GM18511 (cell line): ENCODE measurements at regions not wholly inside any gene's neighbourhood (a gene's known extent, or its start where the extent isn't known, plus 50 kb on each side); places are given as distances from the start of the nearest gene placed in this dataset.
A peak's percentile ranks its signal among the peaks of the same experiment; 100 is the strongest.

Source experiments
- ATAC-seq: cut with Tn5 transposase; IDR thresholded peaks from one replicate; pipeline ENCODE4 v1.9.1; 2021; ENCODE audit warnings: mild to moderate bottlenecking, moderate library complexity; ENCODE audit not compliant: unreplicated experiment

DNA sequence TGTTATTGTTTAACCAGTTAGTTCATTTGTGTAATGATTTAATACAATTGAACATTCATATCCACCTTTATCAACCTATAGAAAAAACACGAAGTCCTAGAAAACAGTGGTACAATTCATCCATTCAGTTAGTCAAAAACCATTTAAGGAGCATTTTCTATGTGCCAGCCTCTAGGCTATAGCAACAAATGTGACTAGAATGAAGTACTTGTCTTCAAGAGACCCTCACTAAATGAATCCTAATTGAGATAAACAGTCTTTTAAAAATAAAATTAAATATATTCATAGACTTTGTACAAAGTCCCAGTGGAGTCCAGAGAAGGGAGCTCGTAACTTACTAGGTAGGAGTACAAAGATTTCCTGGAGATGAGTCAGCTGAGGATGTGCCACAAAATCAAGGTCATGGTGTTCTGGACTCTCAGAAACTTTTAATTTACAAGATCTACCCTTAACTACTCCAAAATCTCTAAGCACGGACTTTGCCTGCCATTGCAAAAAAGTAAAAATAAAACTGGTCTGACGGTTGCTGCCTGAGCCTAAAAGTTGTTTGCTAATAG lies 430.7 kb upstream of the DCN start:
- no peak for ATAC-seq

DNA sequence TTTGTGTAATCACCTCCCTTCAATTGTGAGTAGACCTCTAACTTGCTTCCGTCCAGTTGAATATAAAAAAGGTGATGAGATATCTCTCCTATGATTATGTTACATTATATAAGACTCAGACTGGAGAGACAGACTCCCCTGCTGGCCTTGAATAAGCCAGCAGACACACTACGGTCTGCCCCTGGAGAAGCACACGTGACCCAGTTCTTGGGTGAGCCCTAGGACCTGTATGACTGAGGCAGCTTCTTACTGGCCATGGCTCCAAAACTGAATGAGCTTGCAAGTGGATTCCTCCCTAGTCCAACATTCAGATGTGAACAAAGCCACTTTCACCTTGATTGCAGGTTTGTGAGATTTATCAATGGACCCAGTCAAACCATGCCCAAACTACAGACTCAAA lies 427.9 kb upstream of the DCN start:
- no peak for ATAC-seq

DNA sequence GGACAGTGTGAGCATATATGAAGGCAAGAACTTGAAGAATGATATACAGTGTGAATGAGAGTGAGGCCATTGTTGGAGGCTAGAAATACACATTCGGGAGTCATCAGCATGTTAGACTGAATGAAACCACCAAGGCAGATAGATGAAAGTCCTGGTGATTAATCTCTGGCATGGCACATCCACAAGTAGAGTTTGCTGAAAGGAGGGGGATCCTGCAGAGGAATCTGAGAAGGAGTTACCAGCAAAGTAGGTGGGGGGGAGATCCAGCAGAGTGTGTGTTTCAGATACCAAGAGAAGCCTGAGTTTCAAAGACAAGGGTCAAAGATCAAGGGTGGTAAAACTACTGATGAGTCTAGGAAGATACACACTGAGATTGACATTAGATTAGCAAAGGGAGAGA lies 426.7 kb upstream of the DCN start:
- no peak for ATAC-seq

DNA sequence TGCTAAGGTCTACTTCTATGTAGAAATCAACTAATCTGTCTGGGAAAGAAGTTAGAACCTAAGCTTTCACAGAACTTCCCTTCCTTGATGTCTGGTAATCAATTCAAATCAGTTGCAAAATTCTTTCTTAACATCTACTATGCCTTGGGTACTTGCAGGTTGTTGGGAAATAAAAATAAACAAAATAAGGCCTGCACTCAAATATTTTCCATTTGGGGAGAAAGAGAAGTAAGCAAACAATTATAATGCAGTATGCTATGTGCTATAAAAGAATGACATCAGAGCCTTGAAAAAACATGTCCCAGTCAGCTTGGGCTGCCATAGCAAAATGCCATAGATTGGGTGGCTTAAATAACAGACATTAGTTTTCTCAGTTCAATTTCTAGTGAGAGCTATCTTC lies 425.9 kb upstream of the DCN start:
- ATAC-seq = no peak

DNA sequence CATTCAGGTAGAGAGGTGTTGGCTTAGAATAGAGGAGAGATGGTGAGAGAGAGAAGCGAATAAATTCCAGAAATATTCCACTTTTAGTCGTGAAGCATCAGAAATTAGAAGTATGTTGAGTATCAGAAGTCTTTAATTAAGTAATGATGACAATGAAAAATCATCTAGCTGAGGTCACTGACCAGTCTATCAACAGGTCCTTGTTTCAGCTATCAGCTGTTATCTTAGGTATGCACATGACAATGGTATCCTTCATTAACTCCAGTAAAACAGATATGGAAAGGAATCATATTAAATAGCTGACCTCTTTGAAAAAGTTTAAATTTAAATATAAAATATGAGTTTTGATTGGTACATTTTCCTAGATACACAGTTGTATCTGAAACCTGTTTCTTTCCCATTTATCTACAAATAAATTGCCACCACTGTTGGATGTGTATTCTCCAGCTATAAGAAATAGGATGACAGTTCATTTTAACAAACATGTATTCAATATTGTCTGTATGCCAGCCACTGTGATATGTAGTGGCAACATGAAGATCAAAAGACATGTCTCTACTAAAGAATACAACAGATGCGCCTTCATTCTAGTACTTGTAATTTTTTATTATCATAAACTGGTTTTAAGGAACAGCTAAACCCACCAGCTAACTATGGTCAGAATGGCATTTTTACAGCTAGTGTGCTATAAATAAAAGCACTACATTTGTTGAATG lies 424.2 kb upstream of the DCN start:
- ATAC-seq = no peak

DNA sequence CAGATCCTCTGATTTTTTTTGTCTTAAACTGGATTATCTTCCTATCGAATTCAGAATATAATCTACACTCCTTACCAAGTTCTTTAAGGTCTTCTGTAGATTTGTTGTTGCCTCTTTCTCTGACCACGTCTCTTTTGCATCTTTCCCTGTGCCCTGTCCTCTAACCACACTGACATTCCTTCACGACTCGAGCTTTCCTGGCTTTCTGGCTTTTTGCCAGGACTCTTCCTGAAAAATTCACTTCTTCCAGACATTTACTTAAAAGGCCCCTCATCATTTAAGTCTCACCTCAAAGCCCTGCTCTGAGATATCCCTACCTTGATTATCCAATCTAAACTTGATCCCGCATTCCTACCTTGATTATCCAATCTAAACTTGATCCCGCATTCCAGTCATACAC lies 422.3 kb upstream of the DCN start:
- ATAC-seq = no peak

DNA sequence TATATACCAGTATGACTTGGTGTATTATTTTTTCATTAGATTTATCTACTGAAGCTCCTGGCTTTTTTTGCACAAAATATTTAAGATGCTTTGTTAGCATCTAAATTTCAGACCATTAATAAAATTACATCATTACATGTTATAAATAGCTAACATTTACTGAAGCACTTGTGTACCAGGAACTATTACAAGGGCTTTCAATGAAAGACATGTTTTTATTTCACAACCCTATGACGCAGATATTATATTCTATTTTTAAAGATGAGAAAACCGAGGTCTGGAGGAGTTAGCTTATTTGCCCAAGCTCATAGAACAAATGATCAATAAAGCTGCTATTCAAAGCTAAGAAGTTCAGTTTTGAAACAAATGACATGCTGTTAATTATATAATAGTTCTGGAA lies 420.4 kb upstream of the DCN start:
- ATAC-seq = no peak

DNA sequence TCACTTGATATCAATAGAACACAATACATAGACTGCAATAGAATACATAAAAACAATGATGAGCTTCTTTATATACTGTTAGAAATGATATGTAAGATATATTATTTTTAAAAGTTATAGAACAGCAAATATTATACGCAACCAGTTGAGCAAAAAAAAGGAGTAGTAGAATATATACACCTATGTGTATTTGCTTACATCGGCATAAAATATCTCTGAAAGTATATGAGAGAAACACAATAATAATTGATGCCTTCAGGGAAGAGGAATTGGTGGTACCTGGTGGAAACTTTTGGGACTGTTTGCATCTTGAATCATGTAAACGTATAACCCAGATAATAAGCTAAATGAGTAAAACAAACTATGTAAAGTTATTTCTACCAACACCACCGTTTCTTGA lies 418.4 kb upstream of the DCN start:
- no peak for ATAC-seq

DNA sequence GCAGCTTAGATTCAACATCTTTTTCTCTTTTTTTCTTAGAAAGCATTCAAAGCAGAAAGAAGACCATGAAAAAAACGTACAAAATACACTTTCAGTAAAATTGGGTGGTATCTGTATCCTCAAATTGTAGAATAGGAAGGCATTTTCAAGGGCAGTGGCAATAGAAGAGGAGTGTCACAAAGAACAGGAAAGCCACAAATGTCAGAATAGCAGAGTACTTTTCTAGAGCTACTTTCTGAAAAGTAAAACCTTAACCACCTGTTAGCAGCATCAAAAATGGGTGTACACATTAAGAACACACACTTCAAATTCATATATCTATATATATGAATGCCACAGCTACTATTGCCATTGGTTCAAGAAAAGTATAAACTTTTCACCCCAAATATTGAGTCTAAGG lies 412.1 kb upstream of the DCN start:
- ATAC-seq = no peak

DNA sequence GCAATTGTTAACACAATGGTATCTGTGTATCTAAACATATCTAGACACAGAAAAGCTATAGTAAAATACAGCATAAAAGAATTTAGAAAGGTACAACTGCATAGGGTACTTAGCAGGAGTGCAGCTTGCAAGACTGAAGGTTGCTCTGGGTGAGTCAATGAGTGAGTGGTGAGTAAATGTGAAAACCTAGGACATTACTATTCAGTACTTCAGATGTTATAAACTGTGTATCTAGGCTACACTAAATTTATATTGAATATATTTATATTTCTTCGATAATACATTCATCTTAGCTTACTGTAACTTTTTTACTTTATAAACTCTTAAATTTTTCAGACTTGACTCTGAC lies 409.0 kb upstream of the DCN start:
- no peak for ATAC-seq

DNA sequence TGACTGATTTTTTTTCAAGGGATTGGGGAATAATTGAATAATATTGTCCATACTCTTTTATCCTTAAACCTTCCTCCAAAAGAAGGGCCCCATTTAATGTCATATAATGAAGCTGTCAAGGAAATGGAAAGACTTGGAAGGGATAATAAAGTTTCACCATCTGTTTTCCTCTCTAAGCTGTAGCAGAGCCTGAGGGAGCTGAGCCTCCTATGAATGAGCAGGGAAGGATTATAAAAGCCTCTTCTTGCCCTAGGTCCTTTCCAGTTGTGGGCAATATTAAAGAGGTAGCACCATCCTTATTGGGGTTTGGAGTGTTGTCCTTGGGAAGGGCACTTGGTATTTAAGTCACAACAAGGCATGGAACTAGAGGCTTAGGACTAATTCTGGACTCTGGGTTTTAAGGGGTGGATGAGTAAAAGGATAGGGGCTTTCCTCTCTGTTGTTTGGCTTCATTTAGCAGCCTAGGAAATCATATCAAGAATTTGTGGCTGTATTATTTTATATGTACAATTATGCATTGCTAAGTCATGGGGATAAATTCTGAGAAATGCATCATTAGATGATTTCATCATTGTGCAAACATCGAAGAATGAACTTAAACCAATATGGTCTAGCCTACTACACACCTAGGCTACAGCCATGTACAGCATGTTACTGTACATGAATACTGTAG lies 408.5 kb upstream of the DCN start:
- ATAC-seq = no peak

DNA sequence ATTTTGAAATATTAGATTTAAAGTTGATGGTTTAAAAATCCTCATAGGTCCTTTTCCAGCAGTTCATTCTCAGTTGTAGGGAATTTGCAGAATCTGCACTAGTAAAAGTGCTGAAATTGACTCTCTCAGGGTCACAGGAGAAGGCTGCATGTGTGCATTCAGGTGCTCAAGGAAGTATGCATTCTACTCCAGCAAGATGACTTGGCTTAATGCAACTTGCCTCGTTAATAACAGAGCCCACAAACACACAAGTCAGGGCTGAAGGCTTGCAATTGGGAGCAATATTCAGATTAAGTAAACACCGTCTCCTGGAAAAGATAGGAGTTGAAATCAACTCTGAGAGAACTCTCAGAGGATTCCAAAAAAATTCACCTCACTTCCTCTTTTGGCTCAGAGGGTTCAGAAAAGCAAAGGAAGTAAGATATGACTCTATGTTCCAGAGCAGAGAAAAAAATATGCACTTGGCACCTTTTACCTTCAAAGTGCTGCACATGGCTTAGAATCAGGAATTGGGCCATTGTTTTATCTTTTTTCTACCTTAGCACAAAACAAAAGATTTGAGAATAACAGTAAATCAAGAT lies 406.3 kb upstream of the DCN start:
- ATAC-seq = no peak

DNA sequence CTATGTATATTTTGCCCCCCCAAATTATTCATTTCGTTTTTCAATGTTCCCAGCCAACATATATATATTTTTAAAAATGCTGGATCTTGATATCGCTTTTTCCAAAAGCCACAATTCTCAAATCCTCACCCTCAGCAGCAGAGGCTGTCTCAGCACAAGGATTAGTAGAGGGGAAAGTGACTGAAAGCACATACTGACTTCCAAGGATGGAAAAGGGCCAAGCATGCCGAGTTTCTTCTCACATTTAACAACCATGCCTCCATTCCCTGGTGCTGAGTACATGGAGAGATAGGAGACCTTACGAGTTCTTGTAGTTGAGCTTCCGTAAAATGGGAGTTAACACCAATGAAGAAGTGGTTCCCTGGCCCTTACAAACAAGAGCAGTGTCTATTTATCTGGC lies 403.4 kb upstream of the DCN start:
- no peak for ATAC-seq

DNA sequence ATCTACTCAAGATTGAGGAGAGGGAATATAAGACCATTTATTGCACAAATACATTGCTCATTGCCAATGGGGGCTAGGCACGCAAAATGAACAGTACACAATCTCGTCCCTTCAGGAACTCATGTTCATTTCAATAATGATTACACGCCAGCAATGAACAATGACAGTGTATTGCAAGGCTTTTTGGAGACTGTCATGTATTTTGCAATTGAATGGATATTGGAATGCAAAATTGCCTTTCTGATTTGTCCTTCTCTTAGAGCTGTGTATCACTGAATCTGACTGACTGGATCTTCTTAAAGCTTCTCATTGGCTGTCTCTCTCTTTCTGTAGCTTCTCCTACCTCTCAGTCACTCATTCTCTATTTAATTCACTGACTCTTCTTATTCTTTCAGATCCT lies 400.2 kb upstream of the DCN start:
- ATAC-seq = no peak

DNA sequence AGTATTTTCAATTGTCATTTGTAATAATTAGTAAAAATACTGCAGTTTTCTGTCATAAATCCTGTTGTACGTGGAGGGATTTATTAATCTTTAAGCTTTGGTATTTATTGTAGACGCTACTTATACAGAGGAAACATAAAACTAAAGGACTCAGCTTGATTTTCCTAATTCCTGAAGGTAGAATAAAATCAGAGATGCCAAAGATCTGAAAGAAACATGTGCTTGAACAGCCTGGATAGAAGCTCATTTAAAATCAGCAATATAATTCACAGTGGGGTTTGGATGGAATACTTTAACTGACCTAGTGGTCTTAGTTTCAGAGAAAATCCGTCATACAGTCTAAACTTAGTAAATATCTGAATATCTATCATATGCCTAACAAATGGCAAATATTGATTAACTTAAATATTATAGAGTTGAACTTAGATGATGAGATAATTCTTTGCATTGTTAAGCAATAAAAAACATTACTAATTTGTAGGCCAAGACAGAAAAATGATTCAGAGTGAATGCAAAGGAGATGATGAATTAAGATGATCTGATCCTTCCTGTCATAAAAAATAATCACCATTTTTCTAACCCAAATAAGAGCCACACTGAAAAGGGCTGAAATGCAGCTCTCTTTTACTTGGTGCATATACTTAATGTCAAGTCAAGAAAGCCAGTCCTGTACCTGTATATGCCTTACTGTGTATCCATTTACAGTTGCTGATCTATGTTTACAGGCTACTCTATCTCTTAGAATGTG lies 397.1 kb upstream of the DCN start:
- no peak for ATAC-seq

DNA sequence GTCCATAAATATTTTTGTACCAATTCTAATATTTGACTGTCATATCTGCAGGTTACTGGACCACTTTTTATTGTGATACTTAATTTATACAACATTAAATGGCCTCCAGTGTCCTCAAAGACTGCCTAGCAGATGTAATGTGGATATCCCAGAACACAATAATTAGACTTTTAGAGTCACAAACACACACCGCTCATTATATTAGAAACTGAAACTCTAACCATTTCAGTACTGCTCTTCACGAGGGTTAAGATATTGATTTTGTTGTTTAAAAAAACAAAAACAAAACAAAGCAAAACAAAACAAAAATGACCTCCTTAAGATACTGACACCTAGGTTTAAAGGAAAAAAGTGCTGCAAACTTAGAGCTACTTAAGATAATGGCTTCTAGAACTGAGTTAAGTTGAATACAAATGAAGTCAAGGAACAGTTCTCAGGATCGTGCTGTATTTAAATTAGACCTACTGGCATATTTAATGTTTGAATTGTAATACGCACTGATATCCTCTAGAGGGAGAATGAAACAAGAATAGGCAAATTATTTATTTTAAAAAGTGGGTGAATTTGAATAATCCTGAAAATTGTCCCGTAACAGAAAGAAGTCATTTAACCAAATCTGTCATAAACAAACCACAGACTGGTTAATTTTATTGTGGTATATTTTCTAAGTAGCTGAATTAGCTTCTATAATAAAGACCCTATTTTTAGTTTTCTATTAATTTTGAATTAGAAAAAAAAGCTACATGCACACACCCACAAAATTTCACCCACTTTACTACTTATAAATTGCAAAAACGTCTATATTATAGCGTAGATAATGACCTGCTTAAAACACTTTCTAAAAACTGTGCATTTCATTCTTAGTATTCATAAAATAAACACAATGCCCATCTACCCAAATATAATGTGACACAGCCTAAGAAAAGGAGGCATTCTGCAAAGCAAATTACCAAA lies 395.2 kb upstream of the DCN start:
- ATAC-seq = peak; percentile 73

DNA sequence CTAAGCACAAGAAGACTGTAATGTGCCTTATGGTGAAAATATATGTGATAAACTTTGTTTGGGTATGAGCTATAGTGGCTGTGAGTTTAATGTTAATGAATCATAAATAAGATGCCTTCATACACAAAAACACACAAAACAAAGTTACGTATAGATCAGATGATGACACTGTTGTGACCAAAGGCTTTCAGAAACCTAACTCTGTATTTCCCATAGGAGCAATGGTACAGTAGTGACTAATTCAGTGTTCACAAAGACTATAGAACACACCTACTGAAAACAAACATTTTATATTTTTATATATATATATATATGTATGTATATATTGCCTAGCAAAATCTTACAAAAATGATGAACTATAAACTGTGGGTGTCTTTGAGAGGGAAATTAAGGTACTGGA lies 393.8 kb upstream of the DCN start:
- ATAC-seq = no peak

DNA sequence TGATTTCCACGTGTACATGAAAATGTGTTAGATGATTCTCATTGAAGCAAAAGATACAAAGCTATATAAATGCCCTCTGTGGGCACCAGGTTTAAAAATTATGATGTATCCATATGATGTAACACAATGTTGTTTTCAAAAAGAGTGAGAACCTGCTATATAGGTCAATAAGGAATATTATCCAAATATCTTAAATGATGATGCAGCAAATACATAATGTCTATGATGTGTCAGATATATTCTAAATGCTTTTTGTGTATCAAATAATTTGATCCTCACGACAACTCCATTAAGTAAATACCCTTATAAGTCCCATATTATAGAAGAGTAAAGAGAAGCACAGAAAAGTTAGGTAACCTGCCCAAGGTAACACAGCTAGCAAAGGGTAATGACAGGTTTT lies 393.0 kb upstream of the DCN start:
- no peak for ATAC-seq

DNA sequence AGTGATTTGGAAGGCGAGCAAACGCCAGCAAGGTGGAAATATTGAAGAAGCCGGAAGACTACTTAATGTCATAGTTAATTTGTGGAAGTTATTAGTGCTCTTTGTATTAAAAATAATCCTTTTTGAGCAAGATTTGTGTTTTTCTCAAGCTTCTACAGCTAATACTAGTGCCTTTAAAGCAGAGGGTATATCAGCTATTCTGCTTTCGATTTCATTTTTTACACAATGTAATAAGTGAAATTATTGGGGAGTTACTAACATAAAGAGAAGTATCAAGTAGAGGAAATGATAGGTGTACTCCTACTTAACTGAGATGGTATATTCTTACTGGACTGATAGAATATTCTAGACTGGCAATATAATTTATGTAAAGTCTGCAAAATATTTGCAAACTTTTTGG lies 392.4 kb upstream of the DCN start:
- ATAC-seq = no peak

DNA sequence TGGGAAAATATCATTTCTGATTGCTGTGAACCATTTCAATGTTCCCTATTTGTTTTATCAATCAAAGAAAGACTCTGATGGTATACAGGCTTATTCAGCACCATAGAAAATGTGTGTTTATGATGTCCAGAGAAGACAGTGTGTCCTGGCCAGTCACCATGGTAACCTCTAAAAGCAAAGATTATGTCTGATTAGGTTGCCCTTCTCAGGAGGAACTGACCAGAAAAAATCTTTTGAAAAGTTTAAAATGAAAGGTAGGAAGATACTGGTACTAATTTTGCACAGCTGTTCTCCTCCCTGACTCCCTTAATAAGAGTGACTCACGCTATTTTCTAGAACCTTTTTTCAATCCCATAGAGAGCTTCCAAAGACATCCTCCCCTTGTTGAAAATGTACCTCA lies 391.8 kb upstream of the DCN start:
- no peak for ATAC-seq

DNA sequence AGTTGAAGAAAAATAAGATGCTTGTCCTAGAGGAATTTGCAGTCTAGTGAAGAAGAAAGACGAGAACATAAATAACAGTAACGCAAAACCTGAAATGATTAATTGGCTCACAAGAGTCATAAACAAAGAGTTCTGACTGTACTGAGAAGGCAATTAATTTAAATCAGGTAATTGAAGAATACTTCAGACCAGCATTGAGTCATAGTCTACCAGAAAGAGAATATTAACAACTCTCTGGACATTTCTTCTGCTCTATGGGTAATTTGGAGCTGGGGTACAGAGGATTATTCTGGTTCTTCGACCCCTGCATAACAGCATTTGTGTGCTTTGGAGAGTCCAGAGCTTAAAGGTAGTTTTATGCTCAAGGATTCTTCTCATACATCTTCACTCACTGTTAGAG lies 390.3 kb upstream of the DCN start:
- no peak for ATAC-seq
